GM18502 (cell line): ENCODE measurements at regions not wholly inside any gene's neighbourhood (a gene's known extent, or its start where the extent isn't known, plus 50 kb on each side); places are given as distances from the start of the nearest gene placed in this dataset.
"Not testable (repeated sequence)": the region's sequence is repeated elsewhere in the genome, so short reads cannot be mapped to it uniquely, and the experiment has no call there.

ENCODE experiments used
- ATAC-seq: cut with Tn5 transposase; IDR thresholded peaks from one replicate; pipeline ENCODE4 v1.9.1; 2021; ENCODE audit warnings: mild to moderate bottlenecking; ENCODE audit not compliant: unreplicated experiment, poor library complexity

DNA sequence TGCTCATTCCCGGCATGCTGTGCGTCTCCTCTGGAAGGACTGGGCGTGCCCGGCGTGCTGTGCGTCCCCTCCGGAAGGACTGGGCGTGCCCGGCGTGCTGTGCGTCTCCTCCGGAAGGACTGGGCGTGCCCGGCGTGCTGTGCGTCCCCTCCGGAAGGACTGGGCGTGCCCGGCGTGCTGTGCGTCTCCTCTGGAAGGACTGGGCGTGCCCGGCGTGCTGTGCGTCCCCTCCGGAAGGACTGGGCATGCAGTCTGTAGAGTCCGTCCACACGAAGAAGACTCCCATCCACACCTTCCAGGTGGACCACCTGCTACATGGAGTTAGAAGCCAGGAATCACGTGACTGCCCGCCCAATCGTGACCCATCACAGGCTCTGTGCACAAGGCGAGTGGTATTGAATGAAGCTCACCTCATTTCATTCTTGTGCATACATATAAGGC, 577.7 kb upstream of the ADARB2 start:
- not testable (repeated sequence) for ATAC-seq

DNA sequence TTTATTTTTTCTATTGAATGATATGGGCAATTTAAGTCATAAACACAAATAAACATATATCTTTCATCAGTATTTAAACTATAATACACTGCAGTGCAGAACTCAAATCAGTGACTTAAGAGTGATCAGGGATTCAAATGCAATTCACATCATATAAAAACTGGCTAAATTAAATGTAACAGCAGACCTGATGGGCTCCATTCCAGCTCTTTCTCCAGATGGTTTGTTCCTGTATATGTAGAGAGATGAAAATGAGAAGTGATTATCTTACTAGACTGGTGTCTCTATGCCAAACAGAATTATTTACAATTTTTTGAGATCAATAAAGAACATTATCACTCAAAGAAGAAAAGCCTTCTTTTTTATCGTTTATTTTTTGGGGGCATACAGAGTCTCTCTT, 568.8 kb upstream of the ADARB2 start:
- no peak for ATAC-seq

DNA sequence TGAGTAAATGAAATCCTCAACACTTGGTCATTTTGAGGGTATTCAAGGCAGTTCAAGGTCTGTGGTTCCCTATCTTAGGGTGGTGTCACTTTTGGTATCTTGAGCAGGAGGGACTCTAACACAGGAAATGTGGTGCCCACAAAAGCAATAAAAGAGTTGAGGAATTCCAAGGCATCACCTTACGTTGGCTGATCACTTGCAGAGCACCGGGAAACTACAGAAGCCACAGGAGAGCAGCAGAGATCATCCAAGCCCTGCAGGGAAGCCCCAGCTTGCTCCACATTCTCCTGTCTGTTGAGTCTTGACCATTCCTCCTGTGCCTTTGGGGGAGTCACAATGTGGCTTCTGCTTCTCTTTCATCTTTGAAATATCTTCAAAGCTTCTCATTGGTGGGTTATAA, 565.8 kb upstream of the ADARB2 start:
- no peak for ATAC-seq

DNA sequence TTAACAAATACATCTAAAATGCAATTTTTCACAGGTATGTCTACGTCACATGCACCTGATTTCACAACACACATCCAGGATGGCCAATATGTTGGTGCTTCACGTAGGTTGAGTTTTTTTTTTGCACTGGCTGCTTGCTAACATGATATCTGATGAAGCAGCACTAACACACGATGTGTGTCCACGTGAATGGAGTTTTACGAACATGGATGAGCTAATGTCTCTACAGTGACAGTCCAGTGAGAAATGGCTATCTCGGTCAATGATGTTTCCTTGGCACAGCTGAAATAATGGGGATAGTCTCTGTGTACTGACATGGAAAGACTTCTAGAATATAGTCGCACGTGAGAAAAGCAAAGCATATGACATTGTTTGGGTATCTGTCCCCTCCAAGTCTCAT, 563.9 kb upstream of the ADARB2 start:
- ATAC-seq = no peak

DNA sequence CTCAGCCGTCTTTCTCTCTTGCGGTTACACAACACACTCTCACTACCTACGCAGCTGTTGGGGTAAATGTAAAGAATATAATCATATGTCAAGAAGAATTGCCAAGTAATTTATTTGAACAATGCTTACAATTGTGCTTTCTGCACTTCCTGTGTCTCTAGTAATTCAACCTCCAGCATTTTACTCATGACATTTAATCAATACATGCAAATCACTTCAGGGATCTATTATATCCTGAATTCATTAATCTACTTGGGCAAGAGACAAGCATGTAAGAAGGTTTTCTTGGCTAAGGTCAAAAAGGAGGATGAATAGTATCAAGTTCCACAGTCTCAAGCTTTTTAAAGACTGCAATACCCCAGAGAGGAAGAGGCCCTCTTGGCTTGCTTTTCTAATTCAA, 562.9 kb upstream of the ADARB2 start:
- ATAC-seq = no peak

DNA sequence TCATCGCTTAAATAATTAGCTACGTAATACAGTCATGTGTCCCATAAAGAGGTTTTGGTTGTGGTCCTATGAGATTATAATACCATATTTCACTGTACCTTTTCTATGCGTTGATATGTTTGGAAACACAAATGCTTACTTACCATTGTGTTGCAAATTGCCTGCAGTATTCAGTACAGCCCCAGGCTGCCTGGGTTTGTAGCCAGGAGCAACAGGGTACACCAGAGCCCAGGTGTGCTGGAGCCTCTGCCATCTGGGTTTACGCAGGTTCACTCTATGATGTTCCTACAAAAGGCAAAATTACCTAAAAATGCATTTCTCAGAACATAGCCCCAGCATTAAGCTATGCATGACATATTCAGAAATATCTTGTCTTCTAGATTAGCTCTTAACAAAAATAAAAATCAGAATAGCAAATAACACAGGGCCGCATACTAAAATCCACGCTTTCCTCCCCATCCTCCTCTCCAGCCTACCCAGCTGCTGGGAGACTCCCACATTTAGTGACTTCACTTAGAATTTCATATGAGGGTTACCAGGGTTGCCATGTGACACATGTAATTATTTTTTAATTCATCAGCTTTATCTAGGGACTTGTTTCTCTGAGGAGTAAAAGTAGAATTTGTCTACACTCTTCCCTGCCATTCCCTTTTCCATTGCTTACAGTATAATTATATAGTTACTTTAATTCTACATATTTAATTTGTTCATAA, 559.0 kb upstream of the ADARB2 start:
- ATAC-seq = no peak

DNA sequence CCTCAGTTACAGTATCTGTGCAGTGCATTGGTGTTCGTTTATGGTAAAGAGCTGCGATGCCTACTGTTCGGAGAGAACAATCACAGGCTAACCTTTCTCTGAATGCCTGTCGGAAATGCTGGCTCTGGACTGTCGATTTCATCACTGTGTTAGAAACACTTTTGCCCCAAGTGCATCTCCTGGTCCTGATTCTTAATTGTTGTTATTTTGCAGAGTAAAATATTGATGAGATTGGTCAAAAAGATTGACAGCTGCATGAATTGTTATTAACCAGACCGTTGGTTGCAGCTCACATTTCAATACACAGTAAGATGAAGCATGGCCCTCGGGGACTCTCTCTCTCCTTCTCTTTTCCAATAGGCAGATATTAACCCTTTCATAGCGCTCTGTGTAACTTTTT, 557.4 kb upstream of the ADARB2 start:
- no peak for ATAC-seq

DNA sequence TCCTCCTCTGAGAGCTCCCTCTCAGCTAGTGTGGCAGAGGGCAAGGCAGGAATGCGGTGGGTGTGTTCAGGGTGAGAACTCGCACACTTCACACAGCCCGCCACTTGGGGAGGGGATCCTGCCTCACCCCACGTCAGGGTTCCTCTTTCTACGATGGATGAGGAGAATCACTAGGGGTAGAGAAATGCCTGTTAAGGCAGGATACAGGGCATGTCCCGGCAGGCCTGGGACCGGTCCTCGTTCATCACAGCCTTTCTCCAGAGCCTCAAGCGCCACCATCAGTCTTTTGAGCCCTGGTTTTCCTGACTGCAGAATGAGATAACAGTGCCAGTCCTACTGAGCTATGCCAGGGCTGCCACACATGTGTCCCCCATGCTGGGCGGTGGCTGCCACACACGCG, 546.7 kb upstream of the ADARB2 start:
- no peak for ATAC-seq

DNA sequence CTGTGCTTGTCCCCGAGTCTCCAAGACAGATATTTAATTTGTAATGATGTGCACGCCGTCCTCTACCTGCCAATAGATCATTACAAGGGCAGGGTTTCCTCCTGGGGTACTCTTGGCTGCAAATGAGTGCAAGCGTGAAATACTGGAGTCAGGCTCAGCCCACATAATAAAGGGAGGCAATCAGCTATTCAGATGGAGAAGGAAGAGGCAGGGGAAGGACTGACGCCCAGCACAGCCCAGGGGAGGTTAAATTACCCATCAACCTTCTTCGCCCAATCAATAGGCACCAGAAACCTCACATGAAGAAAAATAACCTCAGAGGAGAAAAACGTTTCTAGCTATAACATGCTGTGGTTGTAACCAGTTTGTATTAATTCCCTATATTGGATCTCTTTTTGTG, 544.9 kb upstream of the ADARB2 start:
- no peak for ATAC-seq

DNA sequence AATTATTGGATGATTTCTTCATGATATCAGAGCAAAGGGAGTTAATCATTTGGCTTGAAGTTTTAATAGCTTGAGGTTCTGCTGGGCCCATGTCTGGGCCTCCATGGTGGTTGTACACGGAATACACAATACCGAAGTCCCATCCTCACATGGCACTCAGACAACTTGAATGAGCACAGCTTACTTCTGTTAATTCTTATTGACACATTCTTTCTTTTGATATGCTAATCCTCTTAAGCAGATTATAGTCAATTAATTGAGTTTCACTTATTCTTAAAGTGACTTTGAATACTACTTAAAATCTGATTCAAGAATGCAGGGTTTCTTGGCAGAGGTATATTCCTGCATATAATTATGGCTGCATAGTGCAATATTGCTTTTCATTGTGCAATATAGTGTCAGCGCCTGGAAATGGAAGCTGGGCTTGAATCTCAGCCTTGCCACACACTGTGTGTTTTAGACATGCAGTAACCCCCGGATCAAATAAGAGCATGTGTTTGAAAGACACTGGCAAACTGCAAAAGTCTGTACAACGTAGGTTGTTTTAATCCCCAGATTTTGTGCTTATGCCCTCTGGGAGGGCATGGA, 543.5 kb upstream of the ADARB2 start:
- no peak for ATAC-seq

DNA sequence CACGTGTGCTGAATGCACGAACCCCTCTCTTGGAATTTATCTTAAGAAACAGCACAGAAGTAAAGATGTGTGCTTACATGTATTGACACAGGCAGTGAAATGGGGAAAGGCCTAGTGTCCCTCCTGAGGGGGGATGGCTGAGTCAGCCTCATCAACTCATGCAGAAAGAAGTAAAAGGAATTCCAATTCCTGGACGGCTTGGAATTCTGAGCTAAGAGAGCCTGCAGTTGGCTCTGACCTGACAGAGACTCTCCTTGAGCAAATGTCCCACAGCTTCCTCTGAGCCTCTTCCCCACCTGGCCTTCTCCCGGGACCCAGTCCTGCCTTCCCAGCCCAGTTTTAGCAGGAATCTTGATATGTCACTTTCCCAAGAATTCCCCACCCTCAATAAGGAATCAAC, 542.4 kb upstream of the ADARB2 start:
- no peak for ATAC-seq

DNA sequence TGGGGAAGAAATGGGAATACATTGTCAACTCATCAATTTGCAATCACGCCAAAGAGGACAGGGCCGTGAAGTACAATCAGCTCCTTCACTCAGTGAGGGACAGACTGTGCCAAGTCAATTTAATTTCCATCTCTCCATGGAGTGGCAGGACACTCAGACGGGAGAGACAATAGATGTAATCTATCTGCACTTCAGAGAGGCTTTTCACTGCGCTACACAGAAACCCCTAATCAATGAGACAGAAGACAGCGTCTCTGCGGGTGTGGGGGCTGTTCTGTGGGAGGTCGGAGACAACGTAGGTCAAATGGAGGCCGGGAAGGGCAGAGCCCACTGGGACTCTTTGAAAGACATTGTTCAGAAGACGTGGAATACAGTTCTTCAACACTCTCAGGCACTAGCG, 541.0 kb upstream of the ADARB2 start:
- ATAC-seq = no peak

DNA sequence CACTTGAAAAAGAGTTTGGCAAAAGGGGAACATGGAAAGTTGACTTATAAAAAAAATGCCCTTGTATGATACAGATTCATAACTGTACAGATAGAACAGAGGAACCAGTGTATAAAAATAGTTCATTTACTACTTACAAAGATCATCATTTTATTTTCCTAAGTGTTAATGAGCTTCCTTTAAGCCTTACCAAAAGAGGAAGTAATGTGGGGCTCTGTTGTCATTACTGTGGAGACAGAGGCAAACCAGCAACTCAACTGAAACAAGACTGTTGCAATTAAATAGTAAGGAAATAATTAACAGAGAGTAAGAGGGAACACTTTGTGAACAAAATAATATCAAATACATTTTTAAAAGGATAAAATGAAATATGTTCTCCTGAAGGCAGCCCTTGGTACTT, 526.2 kb upstream of the ADARB2 start:
- no peak for ATAC-seq

DNA sequence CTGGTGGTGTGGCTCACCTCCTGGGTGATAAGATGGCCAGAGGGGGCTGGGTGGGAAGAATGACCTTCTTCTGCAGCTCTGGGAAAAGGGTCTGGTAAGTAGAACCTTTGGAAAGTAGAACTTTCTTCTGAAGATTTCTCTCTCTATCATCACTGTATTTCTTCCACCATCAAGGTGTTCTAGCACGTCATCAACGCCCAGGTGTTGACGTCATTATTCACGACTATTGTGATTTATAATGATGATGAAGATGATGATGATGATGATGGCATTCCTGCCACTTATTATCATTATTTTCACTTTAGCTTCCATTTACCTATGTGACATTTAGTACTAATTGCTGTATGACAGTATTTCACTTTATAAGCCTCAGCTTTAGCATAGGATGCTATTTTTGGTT, 525.6 kb upstream of the ADARB2 start:
- no peak for ATAC-seq

DNA sequence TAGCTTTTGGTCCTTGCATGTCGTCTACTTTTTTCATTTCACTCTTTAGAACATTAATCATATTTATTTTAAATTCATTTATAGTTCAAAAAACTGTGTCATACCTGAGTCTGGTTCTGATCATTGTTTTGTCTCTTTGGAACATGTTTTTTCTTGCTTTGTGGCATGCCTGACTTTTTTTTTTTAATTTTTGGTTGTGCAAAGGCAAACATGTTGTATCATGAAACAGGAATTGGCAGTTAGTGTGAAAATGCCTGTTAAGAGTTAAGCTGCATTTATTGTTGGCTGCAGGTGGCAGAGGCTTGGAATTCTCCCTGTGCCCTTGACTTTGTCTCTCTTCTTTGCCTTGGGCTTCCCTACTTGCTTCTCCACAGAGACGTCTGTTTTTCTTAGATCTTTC, 525.0 kb upstream of the ADARB2 start:
- ATAC-seq = no peak

DNA sequence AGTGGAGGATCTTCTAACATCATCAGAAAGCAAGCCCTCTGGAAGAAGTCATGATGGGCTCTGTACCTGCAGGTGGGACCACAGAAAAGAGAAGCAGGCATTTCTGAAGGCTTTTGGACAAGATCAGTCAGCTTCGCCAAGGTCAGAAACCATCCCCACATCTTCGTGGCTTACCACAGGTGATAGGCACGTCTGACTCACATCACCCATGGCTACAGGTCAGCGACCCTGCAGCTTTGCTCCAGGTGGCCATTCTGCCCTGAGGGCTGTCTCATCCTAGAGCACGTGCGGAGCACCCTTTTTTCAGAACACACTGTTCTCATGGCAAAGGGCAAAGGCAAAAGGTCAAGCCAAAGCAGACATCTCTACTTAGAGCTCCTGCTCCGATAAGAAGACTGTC, 518.9 kb upstream of the ADARB2 start:
- ATAC-seq = no peak

DNA sequence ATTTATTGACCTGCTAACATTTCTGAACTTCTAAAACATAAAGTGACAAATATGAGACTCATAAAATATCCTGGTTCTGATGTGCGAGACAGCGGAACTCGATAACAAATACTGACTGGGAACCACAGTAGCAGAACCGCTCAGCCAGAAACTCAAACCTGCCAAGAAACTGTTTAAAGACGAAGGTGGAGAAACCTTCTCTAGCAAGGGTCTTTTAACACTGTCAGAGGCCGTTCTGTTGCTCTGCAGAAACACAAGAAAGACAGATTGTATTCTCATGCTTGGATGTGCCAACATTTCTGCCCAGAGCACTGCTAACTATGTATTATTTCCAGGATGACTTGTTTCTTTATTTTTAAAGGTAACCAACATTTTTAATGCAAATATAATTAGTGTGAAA, 514.8 kb upstream of the ADARB2 start:
- no peak for ATAC-seq

DNA sequence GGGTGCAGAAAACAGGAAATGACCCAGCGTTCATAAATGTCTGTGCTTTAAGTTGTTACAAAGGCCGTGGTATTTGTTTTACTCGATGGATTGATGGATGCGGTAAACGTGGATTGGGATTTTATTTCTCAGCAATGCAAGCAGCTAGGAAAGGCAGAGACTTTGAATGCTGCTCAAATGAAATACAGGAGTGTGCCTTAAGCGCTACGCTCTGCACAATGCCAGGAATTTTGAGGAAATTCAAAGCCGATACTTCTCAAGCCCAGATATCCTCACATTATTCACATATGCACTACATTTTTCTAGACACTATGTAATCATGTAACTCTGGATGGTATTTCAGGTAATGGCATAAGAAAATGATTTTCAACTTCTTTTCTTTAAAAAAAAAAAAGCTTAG, 514.3 kb upstream of the ADARB2 start:
- ATAC-seq = no peak

DNA sequence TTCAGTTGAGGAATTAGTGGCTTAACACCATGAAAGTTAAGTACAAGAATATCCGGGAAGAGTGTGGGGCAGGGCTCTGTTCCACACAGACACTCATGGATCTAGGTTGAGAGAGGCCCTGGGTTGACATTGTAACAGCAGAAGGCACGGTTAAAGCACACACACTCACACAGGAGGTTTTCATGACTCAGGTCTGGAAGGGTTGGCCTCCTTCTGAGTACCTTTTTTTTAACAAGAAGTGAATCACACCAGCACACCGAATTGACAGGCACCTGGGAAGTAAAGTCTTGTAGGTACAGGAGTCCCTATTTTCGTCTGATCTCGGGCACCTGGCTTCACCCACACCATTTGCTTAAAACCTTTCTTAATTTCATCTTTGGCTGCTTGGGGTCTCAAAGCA, 509.4 kb upstream of the ADARB2 start:
- ATAC-seq = no peak

DNA sequence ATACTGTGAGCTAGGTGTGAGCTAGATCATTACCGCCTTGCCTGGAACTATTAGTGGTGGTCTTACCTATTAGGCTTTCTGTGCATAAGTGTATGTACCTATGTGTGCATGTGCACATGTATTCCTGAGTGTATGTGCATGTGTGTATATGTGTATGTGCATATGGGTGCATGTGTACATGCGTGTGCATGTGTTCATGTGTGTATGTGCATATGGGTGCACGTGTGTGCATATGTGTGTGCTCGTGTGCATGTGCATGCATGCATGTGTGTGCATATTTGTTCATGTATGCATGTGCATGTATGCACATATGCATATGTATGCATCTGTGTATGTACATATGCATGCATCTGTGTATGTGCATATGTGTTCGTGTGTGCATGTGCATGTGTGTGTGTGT, 508.3 kb upstream of the ADARB2 start:
- ATAC-seq = no peak

DNA sequence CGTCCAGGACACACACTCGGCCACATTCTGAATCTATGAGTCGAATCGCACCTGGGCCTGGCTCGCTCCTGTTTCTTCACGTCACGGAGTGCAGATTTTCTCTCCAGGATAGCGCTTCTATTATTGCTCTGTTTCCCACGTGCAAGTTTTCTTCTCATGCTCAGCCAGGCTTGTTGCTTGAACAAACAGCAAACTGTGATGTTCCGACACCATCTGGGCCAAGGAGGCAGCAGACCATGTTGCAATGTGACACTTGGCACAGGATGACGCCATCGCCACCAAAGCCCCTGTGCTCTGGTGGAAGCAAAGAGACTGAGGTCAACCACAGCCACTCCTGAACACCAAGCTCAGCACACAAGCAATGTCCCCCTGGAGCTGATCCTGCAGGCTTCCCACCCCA, 507.1 kb upstream of the ADARB2 start:
- no peak for ATAC-seq

DNA sequence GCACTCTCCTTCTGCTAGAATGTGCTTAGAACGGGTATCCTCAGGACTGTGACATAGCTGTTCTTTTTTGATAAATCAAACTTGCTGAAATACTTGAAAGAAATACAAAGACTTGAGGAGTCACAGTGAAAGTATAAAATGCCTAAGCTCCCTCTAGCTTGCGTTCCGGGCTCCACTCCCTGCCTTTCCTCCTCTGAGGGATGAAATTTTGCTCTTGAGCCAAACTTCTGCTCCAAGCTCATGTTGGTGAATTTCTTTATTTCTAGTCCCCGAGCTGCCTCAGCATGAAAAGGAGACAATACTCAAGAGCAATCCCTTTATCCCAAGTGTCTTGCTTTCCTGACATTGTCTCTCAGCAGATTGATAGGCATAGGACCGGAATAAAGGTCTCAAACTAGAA, 499.6 kb upstream of the ADARB2 start:
- ATAC-seq = no peak
